CD4-positive, alpha-beta memory T cell (primary cell): ENCODE measurements at regions not wholly inside any gene's neighbourhood (a gene's known extent, or its start where the extent isn't known, plus 50 kb on each side); places are given as distances from the start of the nearest gene placed in this dataset.

ENCODE experiments used
- CTCF ChIA-PET: fragments of 350-600 bp; sonication (Branson Sonifier 250); formaldehyde crosslinking; loops from one replicate; lab custom pipeline; 2021; ENCODE audit warnings: inconsistent platforms; ENCODE audit not compliant: partially characterized antibody; lab: Charles Lee
- POLR2A ChIA-PET: fragments of 350-600 bp; sonication (Branson Sonifier 250); formaldehyde crosslinking; loops from one replicate; lab custom pipeline; 2021; ENCODE audit not compliant: partially characterized antibody; lab: Charles Lee
- DNase-seq, 5 donors: peaks; one replicate each; pipeline versions ENCODE4 v3.0.0 to v3.0.0-alpha.2; 2020 to 2022; ENCODE audit warnings: mixed read lengths in 1 of 5
- H3K27ac ChIP-seq: one replicate; pipeline ENCODE4 v1.7.0; 2013; ENCODE audit warnings: low read depth, low read length
- H3K27me3 ChIP-seq: 2 replicates; pipeline ENCODE4 v1.7.0; 2013; ENCODE audit warnings: mild to moderate bottlenecking, low read length, moderate library complexity; ENCODE audit not compliant: insufficient read depth
- H3K36me3 ChIP-seq: 2 replicates; pipeline ENCODE4 v1.7.0; 2013; ENCODE audit warnings: mild to moderate bottlenecking, low read length, moderate library complexity; ENCODE audit not compliant: insufficient read depth
- H3K4me1 ChIP-seq: 2 replicates; pipeline ENCODE4 v1.7.0; 2013; ENCODE audit warnings: mild to moderate bottlenecking, low read length, moderate library complexity; ENCODE audit not compliant: insufficient read depth
- H3K4me3 ChIP-seq, 2 donors: one replicate each; pipeline ENCODE4 v1.7.0; 2013; ENCODE audit warnings: low read length in 2 of 2, mild to moderate bottlenecking in 1 of 2
- H3K9me3 ChIP-seq, 2 donors: one replicate each; pipeline ENCODE4 v1.7.0; 2013; ENCODE audit warnings: low read length in 2 of 2, control low read depth in 1 of 2; ENCODE audit not compliant: control insufficient read depth in 1 of 2
- H3K27ac Mint-ChIP-seq, 7 donors: one replicate each; pipeline ENCODE4 v1.8.0; 2020 to 2021; ENCODE audit warnings: mixed read lengths in 7 of 7, mild to moderate bottlenecking in 6 of 7, inconsistent platforms in 3 of 7, moderate library complexity in 3 of 7
- H3K27me3 Mint-ChIP-seq, 2 donors: one replicate each; pipeline ENCODE4 v1.8.0; 2020 to 2021; ENCODE audit warnings: mixed read lengths in 2 of 2
- H3K36me3 Mint-ChIP-seq, 2 donors: one replicate each; pipeline ENCODE4 v1.8.0; 2020 to 2021; ENCODE audit warnings: mixed read lengths in 2 of 2, inconsistent platforms in 1 of 2, mild to moderate bottlenecking in 1 of 2
- H3K4me1 Mint-ChIP-seq, 4 donors: one replicate each; pipeline ENCODE4 v1.8.0; 2020 to 2021; ENCODE audit warnings: mixed read lengths in 4 of 4, mild to moderate bottlenecking in 1 of 4
- H3K4me3 Mint-ChIP-seq, 8 donors: one replicate each; pipeline ENCODE4 v1.8.0; 2020 to 2021; ENCODE audit warnings: mixed read lengths in 8 of 8, mild to moderate bottlenecking in 7 of 8, moderate library complexity in 6 of 8, inconsistent platforms in 3 of 8
- H3K9me3 Mint-ChIP-seq, 8 donors: one replicate each; pipeline ENCODE4 v1.8.0; 2020 to 2021; ENCODE audit warnings: mixed read lengths in 8 of 8, mild to moderate bottlenecking in 5 of 8, inconsistent platforms in 3 of 8, moderate library complexity in 1 of 8
- intact Hi-C: fragments of 100-400 bp; cut with micrococcal nuclease; formaldehyde crosslinking; loops from one replicate; pipeline ENCODE4 v1.15.1; 2023

- Histone ChIP-seq H3K4me3 (no peak overlapping the region), H3K36me3 (no peaks in the 10 kb centered on the region), H3K27ac (no peak overlapping the region), H3K27me3 (no peaks in the 10 kb centered on the region), H3K9me3 (no peaks in the 10 kb centered on the region), H3K4me1 (no peaks in the 10 kb centered on the region)
- no peaks in the 10 kb centered on the region for H3K4me1 Mint-ChIP-seq
- CTCF ChIA-PET = no interaction called here
- no peak for DNase-seq
- intact Hi-C loops = no loop called here
- POLR2A ChIA-PET = no interaction called here
- no peak overlapping the region for H3K4me3 Mint-ChIP-seq
- no peak overlapping the region for H3K27ac Mint-ChIP-seq
- H3K36me3 Mint-ChIP-seq = no peaks in the 10 kb centered on the region
- H3K27me3 Mint-ChIP-seq = no peaks in the 10 kb centered on the region
- peaks cover 0 to 18% (median 13%) of the 10 kb centered on the region in 8 donors for H3K9me3 Mint-ChIP-seq
These were observed 280.6 kb upstream of the ANO5 start for GRCh38 chr11:21912285-21912684.

GRCh38 chr11:21921151-21921550, 271.7 kb upstream of the ANO5 start:
- H3K27me3 ChIP-seq = no peaks in the 10 kb centered on the region
- no peaks in the 10 kb centered on the region for H3K36me3 ChIP-seq
- Mint-ChIP-seq H3K9me3 (peaks cover 0 to 15% (median 3%) of the 10 kb centered on the region in 8 donors), H3K27ac (no peak overlapping the region), H3K4me1 (no peaks in the 10 kb centered on the region), H3K36me3 (no peaks in the 10 kb centered on the region), H3K27me3 (no peaks in the 10 kb centered on the region), H3K4me3 (no peak overlapping the region)
- no peaks in the 10 kb centered on the region for H3K9me3 ChIP-seq
- intact Hi-C loops = no loop called here
- POLR2A ChIA-PET = no interaction called here
- no peak overlapping the region for H3K4me3 ChIP-seq
- CTCF ChIA-PET = no interaction called here
- H3K27ac ChIP-seq = no peak overlapping the region
- no peak for DNase-seq
- H3K4me1 ChIP-seq = no peaks in the 10 kb centered on the region

GRCh38 chr11:21924262-21924661, 268.6 kb upstream of the ANO5 start:
- POLR2A ChIA-PET = no interaction called here
- no peak for DNase-seq
- Histone ChIP-seq H3K4me1 (no peaks in the 10 kb centered on the region), H3K9me3 (no peaks in the 10 kb centered on the region), H3K36me3 (no peaks in the 10 kb centered on the region), H3K4me3 (no peak overlapping the region), H3K27ac (no peak overlapping the region), H3K27me3 (no peaks in the 10 kb centered on the region)
- CTCF ChIA-PET = no interaction called here
- H3K4me1 Mint-ChIP-seq = no peaks in the 10 kb centered on the region
- intact Hi-C loops = no loop called here
- no peak overlapping the region for H3K4me3 Mint-ChIP-seq
- H3K27ac Mint-ChIP-seq = no peak overlapping the region
- no peaks in the 10 kb centered on the region for H3K36me3 Mint-ChIP-seq
- H3K27me3 Mint-ChIP-seq = no peaks in the 10 kb centered on the region
- H3K9me3 Mint-ChIP-seq = peaks cover 0 to 8% (median 4%) of the 10 kb centered on the region in 8 donors

- intact Hi-C loops = no loop called here
- no peaks in the 10 kb centered on the region for H3K4me1 Mint-ChIP-seq
These were observed 265.3 kb upstream of the ANO5 start for GRCh38 chr11:21927628-21928027.

DNA sequence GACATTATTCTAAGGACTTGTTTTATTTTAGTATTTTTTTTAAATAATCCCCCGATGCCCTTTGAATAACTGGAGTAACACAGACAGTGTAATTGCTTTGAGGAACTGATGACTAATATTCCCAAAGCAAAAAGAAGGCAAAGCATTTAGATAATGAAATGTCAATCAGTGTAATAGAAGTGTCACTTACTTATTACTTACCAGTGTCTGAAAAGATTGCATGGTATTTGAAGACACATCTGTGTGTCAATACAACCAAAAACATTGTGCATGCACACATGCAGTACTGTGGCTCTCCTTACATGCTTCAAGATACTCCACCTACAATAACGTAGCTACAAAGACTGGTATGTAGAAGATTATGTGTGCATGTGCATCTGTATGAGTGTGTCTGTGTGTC, 264.0 kb upstream of the ANO5 start:
- POLR2A ChIA-PET = no interaction called here
- Histone ChIP-seq H3K36me3 (no peaks in the 10 kb centered on the region), H3K9me3 (no peaks in the 10 kb centered on the region), H3K27me3 (no peaks in the 10 kb centered on the region), H3K4me1 (no peaks in the 10 kb centered on the region), H3K4me3 (no peak overlapping the region), H3K27ac (no peak overlapping the region)
- CTCF ChIA-PET = no interaction called here
- H3K27me3 Mint-ChIP-seq = no peaks in the 10 kb centered on the region
- intact Hi-C loops = no loop called here
- no peak for DNase-seq
- H3K27ac Mint-ChIP-seq = no peak overlapping the region
- H3K9me3 Mint-ChIP-seq = peaks cover 0 to 9% (median 2%) of the 10 kb centered on the region in 8 donors
- H3K4me3 Mint-ChIP-seq = no peak overlapping the region
- H3K4me1 Mint-ChIP-seq = no peaks in the 10 kb centered on the region
- H3K36me3 Mint-ChIP-seq = no peaks in the 10 kb centered on the region

More at GRCh38 chr11:21927628-21928027, 265.3 kb upstream of the ANO5 start:
- H3K27me3 Mint-ChIP-seq = no peaks in the 10 kb centered on the region
- no peaks in the 10 kb centered on the region for H3K36me3 Mint-ChIP-seq
- H3K4me3 Mint-ChIP-seq = no peak overlapping the region
- ChIA-PET CTCF (no interaction called here), POLR2A (no interaction called here)
- Histone ChIP-seq H3K36me3 (no peaks in the 10 kb centered on the region), H3K27ac (no peak overlapping the region), H3K4me1 (no peaks in the 10 kb centered on the region), H3K4me3 (no peak overlapping the region), H3K9me3 (no peaks in the 10 kb centered on the region), H3K27me3 (no peaks in the 10 kb centered on the region)
- H3K9me3 Mint-ChIP-seq = peaks cover 0 to 8% (median 2%) of the 10 kb centered on the region in 8 donors
- DNase-seq = no peak
- no peak overlapping the region for H3K27ac Mint-ChIP-seq

DNA sequence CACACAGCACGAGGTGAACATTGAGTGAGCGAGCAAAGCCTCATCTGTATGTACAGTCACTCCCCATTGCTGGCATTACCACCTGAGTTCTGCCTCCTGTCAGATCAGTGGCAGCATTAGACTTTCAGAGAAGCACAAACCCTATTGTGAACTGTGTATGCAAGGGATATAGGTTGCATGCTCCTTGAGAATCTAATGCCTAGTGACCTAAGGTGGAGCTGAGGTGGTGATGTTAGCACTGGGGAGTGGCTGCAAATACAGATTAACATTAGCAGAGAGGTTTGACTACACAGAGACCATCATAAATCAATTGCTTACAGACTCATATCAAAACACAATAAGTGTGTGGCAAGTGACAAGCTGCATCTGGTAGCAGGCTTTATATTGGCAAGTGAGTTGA, 262.5 kb upstream of the ANO5 start:
- no peaks in the 10 kb centered on the region for H3K9me3 ChIP-seq
- peaks cover 0 to 10% (median 2%) of the 10 kb centered on the region in 8 donors for H3K9me3 Mint-ChIP-seq
- H3K4me3 ChIP-seq = no peak overlapping the region
- H3K4me1 ChIP-seq = no peaks in the 10 kb centered on the region
- DNase-seq = no peak
- H3K36me3 Mint-ChIP-seq = no peaks in the 10 kb centered on the region
- ChIA-PET CTCF (no interaction called here), POLR2A (no interaction called here)
- H3K27ac ChIP-seq = no peak overlapping the region
- H3K27ac Mint-ChIP-seq = no peak overlapping the region
- no peaks in the 10 kb centered on the region for H3K27me3 Mint-ChIP-seq
- H3K27me3 ChIP-seq = no peaks in the 10 kb centered on the region
- H3K36me3 ChIP-seq = no peaks in the 10 kb centered on the region
- no peak overlapping the region for H3K4me3 Mint-ChIP-seq
- no peaks in the 10 kb centered on the region for H3K4me1 Mint-ChIP-seq
- intact Hi-C loops = no loop called here

GRCh38 chr11:21931436-21932101, 261.3 kb upstream of the ANO5 start:
- Histone ChIP-seq H3K27ac (no peak overlapping the region), H3K36me3 (no peaks in the 10 kb centered on the region), H3K4me1 (no peaks in the 10 kb centered on the region), H3K4me3 (no peak overlapping the region), H3K9me3 (no peaks in the 10 kb centered on the region), H3K27me3 (no peaks in the 10 kb centered on the region)
- no peak overlapping the region for H3K27ac Mint-ChIP-seq
- H3K9me3 Mint-ChIP-seq = peaks cover 0 to 13% (median 3%) of the 10 kb centered on the region in 8 donors
- POLR2A ChIA-PET = no interaction called here
- no peaks in the 10 kb centered on the region for H3K36me3 Mint-ChIP-seq
- DNase-seq = no peak
- no peak overlapping the region for H3K4me3 Mint-ChIP-seq
- H3K27me3 Mint-ChIP-seq = no peaks in the 10 kb centered on the region
- no peaks in the 10 kb centered on the region for H3K4me1 Mint-ChIP-seq
- CTCF ChIA-PET = no interaction called here
- intact Hi-C loops = no loop called here
